ENCODE measurements at regions not wholly inside any gene's neighbourhood (a gene's known extent, or its start where the extent isn't known, plus 50 kb on each side); places are given as distances from the start of the nearest gene placed in this dataset.
"Not testable (repeated sequence)": the region's sequence is repeated elsewhere in the genome, so short reads cannot be mapped to it uniquely, and the experiment has no call there.

- ATAC-seq: no peak
- no peak overlapping the region for H3K27ac ChIP-seq
Measured at GRCh38 chr1:178599745-178600144, 86.8 kb downstream of the TEX35 start.

GRCh38 chr1:178603926-178604325 is 91.0 kb downstream of the TEX35 start:
- no peaks in the 10 kb centered on the region for H3K9me3 ChIP-seq
- no peaks in the 10 kb centered on the region for H3K4me1 ChIP-seq
- H3K27ac ChIP-seq: no peak overlapping the region
- WGBS, 2 donors (ENCODE audit: low coverage in 1 of 2): 80 to 97% methylated on average over 2 of the region's 5 CpGs
- no peaks in the 10 kb centered on the region for H3K36me3 ChIP-seq
- H3K4me3 ChIP-seq: no peak overlapping the region
- ATAC-seq: no peak
- TF ChIP-seq CTCF (IDR thresholded peaks at IDR 0.05) (no peak), EP300 (IDR thresholded peaks at IDR 0.05) (no peak), POLR2A (IDR thresholded peaks at IDR 0.05) (no peak), POLR2AphosphoS5 (IDR thresholded peaks at IDR 0.05) (no peak)
- H3K27me3 ChIP-seq: no peaks in the 10 kb centered on the region

More at GRCh38 chr1:178599745-178600144, 86.8 kb downstream of the TEX35 start:
- WGBS, 2 donors (ENCODE audit: low coverage in 1 of 2): no CpG with 5 or more reads among the region's 1 CpG
- H3K4me1 ChIP-seq: no peaks in the 10 kb centered on the region
- TF ChIP-seq POLR2A (IDR thresholded peaks at IDR 0.05) (no peak), POLR2AphosphoS5 (IDR thresholded peaks at IDR 0.05) (no peak), CTCF (IDR thresholded peaks at IDR 0.05) (no peak), EP300 (IDR thresholded peaks at IDR 0.05) (no peak)
- no peak overlapping the region for H3K4me3 ChIP-seq
- no peaks in the 10 kb centered on the region for H3K9me3 ChIP-seq
- H3K27me3 ChIP-seq: no peaks in the 10 kb centered on the region
- H3K36me3 ChIP-seq: no peaks in the 10 kb centered on the region

- ATAC-seq: no peak
- Histone ChIP-seq H3K27ac (no peak overlapping the region), H3K36me3 (no peaks in the 10 kb centered on the region), H3K9me3 (no peaks in the 10 kb centered on the region), H3K27me3 (no peaks in the 10 kb centered on the region), H3K4me3 (no peak overlapping the region), H3K4me1 (no peaks in the 10 kb centered on the region)
- TF ChIP-seq EP300 (IDR thresholded peaks at IDR 0.05) (no peak), POLR2AphosphoS5 (IDR thresholded peaks at IDR 0.05) (no peak), CTCF (IDR thresholded peaks at IDR 0.05) (no peak), POLR2A (IDR thresholded peaks at IDR 0.05) (no peak)
- WGBS, 2 donors (ENCODE audit: low coverage in 1 of 2): 85 to 100% methylated on average over 2 of the region's 2 CpGs
Measured at GRCh38 chr1:178606839-178607238, 93.9 kb downstream of the TEX35 start.

GRCh38 chr1:178607718-178608408 is 95.0 kb downstream of the TEX35 start:
- Histone ChIP-seq H3K9me3 (no peaks in the 10 kb centered on the region), H3K4me3 (no peak overlapping the region), H3K27me3 (no peaks in the 10 kb centered on the region), H3K27ac (peak overlapping the region in 2 of 4 donors; percentile 14 to 44), H3K36me3 (no peaks in the 10 kb centered on the region), H3K4me1 (no peaks in the 10 kb centered on the region)
- ATAC-seq: peak; percentile 6
- TF ChIP-seq EP300 (IDR thresholded peaks at IDR 0.05) (no peak), CTCF (IDR thresholded peaks at IDR 0.05) (no peak), POLR2A (IDR thresholded peaks at IDR 0.05) (no peak), POLR2AphosphoS5 (IDR thresholded peaks at IDR 0.05) (no peak)
- WGBS, 2 donors (ENCODE audit: low coverage in 1 of 2): 77 to 91% methylated on average over 2 to 5 of the region's 6 CpGs

- WGBS, 2 donors (ENCODE audit: low coverage in 1 of 2): 15 to 48% methylated on average over 2 of the region's 2 CpGs
- Histone ChIP-seq H3K27me3 (no peaks in the 10 kb centered on the region), H3K27ac (peak overlapping the region in 1 of 4 donors; percentile 8), H3K9me3 (no peaks in the 10 kb centered on the region), H3K4me1 (no peaks in the 10 kb centered on the region), H3K4me3 (no peak overlapping the region), H3K36me3 (no peaks in the 10 kb centered on the region)
- no peak for TF ChIP-seq POLR2AphosphoS5 (IDR thresholded peaks at IDR 0.05)
- TF ChIP-seq CTCF (IDR thresholded peaks at IDR 0.05): no peak
- TF ChIP-seq POLR2A (IDR thresholded peaks at IDR 0.05): no peak
- no peak for TF ChIP-seq EP300 (IDR thresholded peaks at IDR 0.05)
- peak; percentile 44 for ATAC-seq
Measured at GRCh38 chr1:178609015-178609414, 96.1 kb downstream of the TEX35 start.

- ATAC-seq: peak; percentile 22
- not testable (repeated sequence) for H3K9me3 ChIP-seq, H3K4me3 ChIP-seq, H3K27me3 ChIP-seq, H3K36me3 ChIP-seq, H3K4me1 ChIP-seq, H3K27ac ChIP-seq
- 71 to 93% methylated on average over 3 to 10 of the region's 10 CpGs for WGBS, 2 donors (ENCODE audit: low coverage in 1 of 2)
Measured at GRCh38 chr1:178610690-178611410, 97.9 kb downstream of the TEX35 start.

Data from gastroesophageal sphincter (tissue), 4 donors.